GM18508 (cell line): ENCODE measurements at regions not wholly inside any gene's neighbourhood (a gene's known extent, or its start where the extent isn't known, plus 50 kb on each side); places are given as distances from the start of the nearest gene placed in this dataset.
"Not testable (repeated sequence)": the region's sequence is repeated elsewhere in the genome, so short reads cannot be mapped to it uniquely, and the experiment has no call there.

Experiments used
- ATAC-seq: cut with Tn5 transposase; IDR thresholded peaks from one replicate; pipeline ENCODE4 v1.9.1; 2021; ENCODE audit warnings: moderate number of reproducible peaks; ENCODE audit not compliant: insufficient read depth, unreplicated experiment

GRCh38 chr3:69496856-69497255 is 111.0 kb upstream of the FRMD4B start:
- ATAC-seq, result no peak

- no peak for ATAC-seq
These were observed 108.3 kb upstream of the FRMD4B start for GRCh38 chr3:69494185-69494584.

- no peak for ATAC-seq
These were observed 107.3 kb upstream of the FRMD4B start for GRCh38 chr3:69493157-69493556.

DNA sequence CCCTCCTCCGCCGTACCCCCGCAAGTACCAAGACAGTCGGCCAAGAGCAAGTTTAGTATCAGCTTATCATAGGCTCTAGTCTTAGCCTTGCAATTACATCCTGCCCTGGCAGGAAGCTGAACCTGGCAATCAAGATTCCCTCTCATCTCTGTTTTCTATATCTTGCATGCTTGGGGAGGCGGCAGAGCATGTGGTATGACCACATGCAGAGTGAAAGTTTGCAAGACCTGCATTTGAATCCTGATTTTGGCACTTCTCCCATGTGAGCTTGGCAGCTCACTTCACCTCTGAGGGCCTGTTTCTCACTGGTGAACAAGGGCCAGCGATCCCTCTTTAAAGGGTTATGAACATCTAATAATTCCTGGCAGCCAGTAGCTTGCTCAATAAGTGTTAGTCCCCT is 106.1 kb upstream of the FRMD4B start:
- no peak for ATAC-seq

DNA sequence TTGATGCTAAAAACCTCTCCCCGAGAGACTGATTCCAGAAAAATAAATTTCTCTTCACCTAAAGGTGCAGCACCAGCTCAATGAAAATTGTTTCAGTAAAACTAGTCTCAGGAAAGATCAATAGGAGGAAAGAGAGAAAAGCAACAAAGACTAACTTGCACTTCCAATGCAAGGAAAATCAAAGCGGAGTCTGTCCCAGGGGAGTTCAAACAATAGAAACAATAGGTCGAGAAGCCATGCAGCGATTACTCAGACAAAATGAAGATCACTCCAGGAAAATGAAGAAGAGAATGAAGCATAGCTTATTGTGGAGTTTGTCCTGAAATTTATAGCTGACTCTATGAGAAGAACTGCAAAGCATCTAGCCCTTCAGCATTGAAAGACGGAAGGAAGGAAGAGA is 105.1 kb upstream of the FRMD4B start:
- ATAC-seq, result no peak

GRCh38 chr3:69490235-69490634 is 104.3 kb upstream of the FRMD4B start:
- ATAC-seq, result no peak

GRCh38 chr3:69488026-69488425 is 102.1 kb upstream of the FRMD4B start:
- no peak for ATAC-seq

GRCh38 chr3:69485489-69485888 is 99.6 kb upstream of the FRMD4B start:
- no peak for ATAC-seq

DNA sequence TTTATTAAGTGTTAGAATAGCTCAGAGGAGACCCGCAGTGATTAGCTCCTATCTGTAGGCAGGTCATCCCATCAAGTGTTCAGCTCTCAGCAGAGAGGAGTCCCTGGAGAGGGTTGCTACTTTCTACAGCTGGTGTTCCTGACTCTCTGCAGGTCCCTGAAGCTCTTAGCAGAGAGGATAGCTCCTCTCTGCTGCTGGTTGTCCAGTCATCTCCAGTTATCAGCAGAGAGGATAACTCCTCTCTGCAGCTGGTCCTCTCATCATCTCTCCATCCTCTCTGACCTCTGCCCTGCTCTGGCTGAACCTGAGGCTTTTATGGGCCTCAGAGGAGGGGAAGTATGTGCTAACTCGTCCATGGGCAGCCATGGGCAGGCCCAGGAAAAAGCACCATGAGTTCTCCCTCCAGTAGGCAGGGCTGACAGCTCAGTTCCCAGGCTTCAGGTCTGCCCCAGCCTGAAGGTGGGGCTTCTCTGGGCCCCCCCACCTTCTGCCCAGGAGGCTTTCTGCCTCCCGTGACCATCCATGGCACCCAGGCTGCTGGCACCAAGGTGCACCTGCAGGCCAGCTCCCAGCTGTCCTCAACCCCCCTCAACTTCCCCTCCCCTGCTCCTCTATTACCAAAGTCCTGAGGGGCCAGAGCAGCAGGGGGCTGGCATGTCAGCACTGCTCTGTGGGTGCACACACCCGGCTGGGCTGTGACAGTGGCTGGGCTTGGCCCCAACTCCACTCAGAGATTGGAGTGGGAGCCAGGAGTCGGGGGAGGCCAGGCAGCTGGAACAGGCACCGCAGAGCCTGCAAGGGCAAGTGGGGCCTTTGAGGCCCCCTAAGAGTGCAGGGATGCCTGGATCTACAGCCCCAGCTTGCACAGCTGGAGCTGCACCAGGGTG is 98.9 kb upstream of the FRMD4B start:
- ATAC-seq, result no peak

GRCh38 chr3:69483449-69483848 is 97.6 kb upstream of the FRMD4B start:
- ATAC-seq, result no peak

DNA sequence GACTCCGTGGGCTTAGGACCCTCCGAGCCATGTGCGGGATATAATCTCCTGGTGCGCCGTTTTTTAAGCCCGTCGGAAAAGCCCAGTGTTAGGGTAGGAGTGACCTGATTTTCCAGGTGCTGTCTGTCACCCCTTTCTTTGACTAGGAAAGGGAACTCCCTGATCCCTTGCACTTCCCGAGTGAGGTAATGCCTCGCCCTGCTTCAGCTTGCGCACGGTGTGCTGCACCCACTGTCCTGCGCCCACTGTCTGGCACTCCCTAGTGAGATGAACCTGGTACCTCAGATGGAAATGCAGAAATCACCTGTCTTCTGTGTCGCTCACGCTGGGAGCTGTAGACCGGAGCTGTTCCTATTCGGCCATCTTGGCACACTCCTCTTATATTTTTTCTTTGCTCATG is 95.1 kb upstream of the FRMD4B start:
- ATAC-seq, result not testable (repeated sequence)

DNA sequence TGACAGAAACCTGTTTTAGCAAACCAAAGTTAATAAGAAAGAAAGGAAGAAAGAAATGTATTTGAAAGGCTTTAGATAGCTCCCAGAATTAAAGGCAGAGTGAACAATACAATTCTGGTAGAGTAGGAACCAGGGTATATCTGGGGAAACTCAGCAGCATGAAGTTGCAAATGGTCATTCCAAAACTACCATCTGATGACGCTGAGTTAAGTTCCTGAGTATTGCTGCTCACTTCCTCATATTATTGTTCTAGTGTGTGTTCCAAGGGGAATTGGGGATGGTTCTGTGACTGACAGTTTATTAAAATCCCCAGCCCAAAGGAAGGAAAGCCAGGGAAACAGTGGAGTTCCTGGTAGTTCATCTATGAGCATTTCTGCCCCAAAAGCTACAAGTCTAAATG is 88.3 kb upstream of the FRMD4B start:
- ATAC-seq, result no peak

DNA sequence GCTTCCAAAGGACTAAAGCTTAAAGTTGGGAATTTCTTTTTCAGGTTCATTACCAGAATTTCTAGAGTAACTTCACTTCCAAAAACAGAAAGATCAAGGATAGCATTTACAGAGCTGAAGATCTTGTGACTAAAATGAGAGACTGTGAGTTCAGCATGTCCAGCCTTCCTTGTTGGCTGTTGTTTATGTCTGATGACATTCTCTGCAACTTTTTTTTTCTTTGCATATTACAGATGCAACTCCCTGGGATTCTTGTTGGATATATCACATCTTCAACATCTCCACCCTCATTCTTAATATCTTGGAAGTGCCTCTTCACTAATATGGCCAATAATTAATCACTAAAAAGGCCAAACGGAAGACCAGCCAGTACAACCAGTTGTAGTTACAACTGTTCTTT is 86.2 kb upstream of the FRMD4B start:
- ATAC-seq, result no peak

GRCh38 chr3:69463531-69463930 is 77.6 kb upstream of the FRMD4B start:
- ATAC-seq, result no peak

- no peak for ATAC-seq
These were observed 76.9 kb upstream of the FRMD4B start for GRCh38 chr3:69462826-69463100.

- ATAC-seq, result no peak
These were observed 76.3 kb upstream of the FRMD4B start for GRCh38 chr3:69462022-69462825.

GRCh38 chr3:69460034-69460433 is 74.1 kb upstream of the FRMD4B start:
- ATAC-seq, result no peak

DNA sequence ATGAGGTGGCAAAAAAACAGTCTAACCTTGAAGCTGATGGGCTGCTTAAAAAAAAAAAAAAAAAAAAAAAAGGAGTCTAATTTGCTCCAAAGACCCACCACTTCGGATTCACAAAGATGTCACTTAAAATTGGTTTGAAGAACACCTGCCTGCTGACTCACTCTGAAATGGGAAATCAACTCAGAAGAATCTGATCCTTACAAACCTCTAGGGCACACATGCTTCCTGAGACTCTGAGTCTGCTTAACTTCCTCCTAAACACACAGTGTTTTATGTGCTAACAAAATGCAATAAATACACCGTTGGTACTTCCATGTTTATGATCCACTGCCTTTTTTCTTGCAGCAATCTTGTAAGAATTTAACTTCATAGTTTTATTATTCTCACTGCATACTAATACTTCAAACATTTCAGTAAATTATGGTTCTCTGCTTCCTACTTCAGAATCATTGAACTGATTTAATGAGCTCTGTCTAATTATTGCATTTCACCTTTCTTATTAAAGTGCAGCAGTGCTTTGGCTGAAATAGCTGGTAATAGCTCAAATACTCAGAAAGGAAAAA is 73.0 kb upstream of the FRMD4B start:
- ATAC-seq, result no peak

DNA sequence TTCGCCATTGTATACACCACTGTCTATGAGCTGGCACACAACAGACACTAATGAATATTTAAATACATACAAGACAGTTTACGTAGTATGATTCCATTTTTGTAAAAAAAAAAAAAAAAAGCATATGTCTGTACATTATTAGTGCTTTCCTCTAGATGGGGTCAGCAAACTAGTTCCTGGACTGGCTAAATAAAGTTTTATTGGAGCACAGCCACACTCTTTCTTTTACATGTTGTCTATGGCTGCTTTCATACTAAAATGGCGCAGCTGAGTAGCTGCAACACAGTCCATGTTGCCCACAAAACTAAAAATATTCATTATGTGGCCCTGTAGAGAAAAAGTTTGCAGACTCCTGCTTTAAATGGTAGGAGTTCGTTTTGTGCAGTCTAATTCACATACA is 70.7 kb upstream of the FRMD4B start:
- no peak for ATAC-seq

DNA sequence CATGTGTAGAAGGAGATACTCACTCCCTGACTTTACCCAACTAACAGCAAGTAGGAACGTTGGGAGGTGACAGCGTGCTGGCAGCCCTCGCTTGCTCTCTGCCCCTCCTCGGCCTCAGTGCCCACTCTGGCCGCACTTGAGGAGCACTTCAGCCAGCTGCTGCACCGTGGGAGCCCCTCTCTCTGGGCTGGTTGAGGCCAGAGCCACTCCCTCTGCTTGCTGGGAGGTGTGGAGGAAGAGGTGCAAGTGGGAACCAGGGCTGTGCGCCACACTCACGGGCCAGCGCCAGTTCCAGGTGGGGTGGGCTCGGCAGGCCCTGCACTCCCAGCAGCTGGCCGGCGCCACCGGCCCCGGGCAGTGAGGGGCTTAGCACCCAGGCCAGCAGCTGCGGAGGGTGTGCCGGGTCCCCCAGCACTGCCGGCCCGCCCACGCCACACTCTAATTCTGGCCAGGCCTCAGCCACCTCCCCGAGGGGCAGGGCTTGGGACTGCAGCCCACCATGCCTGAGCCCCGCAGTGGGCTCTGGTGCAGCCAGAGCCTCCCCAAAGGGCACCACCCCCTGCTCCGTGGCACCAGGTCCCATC is 68.4 kb upstream of the FRMD4B start:
- no peak for ATAC-seq

GRCh38 chr3:69452295-69452694 is 66.4 kb upstream of the FRMD4B start:
- ATAC-seq, result no peak
